Astrocyte (in vitro differentiated cells and primary cell): ENCODE measurements at regions not wholly inside any gene's neighbourhood (a gene's known extent, or its start where the extent isn't known, plus 50 kb on each side); places are given as distances from the start of the nearest gene placed in this dataset.
A peak's percentile ranks its signal among the peaks of the same experiment; 100 is the strongest.

ENCODE experiments used
- DNase-seq: peaks from one replicate; pipeline ENCODE4 v3.0.0-alpha.2; 2010; ENCODE audit warnings: low read depth
- FAIRE-seq: peaks from 2 replicates; lab custom pipeline; 2011; peaks lifted over from hg19 to GRCh38; lab: Jason Lieb, UNC
- H2AFZ ChIP-seq: 2 replicates; pipeline ENCODE4 v1.6.0; 2012; ENCODE audit warnings: low read depth, low read length, inconsistent platforms
- H3K27ac ChIP-seq: 2 replicates; pipeline ENCODE4 v1.5.1; 2011; ENCODE audit warnings: low read depth, low read length, inconsistent platforms
- H3K27me3 ChIP-seq: 2 replicates; pipeline ENCODE4 v1.6.0; 2011; ENCODE audit warnings: low read length, inconsistent platforms; ENCODE audit not compliant: insufficient read depth
- H3K36me3 ChIP-seq: 2 replicates; pipeline ENCODE4 v1.5.1; 2011; ENCODE audit warnings: low read length, inconsistent platforms; ENCODE audit not compliant: insufficient read depth
- H3K4me1 ChIP-seq: 2 replicates; pipeline ENCODE4 v1.5.1; 2011; ENCODE audit warnings: low read length, inconsistent platforms; ENCODE audit not compliant: insufficient read depth
- H3K4me2 ChIP-seq: 2 replicates; pipeline ENCODE4 v1.6.0; 2012; ENCODE audit warnings: low read length, inconsistent platforms
- H3K4me3 ChIP-seq: 2 replicates; pipeline ENCODE4 v1.5.1; 2011; ENCODE audit warnings: low read depth, mild to moderate bottlenecking, low read length, inconsistent platforms; ENCODE audit not compliant: insufficient read depth
- H3K79me2 ChIP-seq: 2 replicates; pipeline ENCODE4 v1.6.0; 2012; ENCODE audit warnings: mild to moderate bottlenecking, low read length, inconsistent platforms; ENCODE audit not compliant: insufficient read depth
- H3K9ac ChIP-seq: 2 replicates; pipeline ENCODE4 v1.6.0; 2012; ENCODE audit warnings: mild to moderate bottlenecking, low read length, inconsistent platforms
- H3K9me3 ChIP-seq: 2 replicates; pipeline ENCODE4 v1.5.1; 2012; ENCODE audit warnings: low read depth, mild to moderate bottlenecking, low read length, inconsistent platforms; ENCODE audit not compliant: insufficient read depth
- H4K20me1 ChIP-seq: 2 replicates; pipeline ENCODE4 v1.6.0; 2012; ENCODE audit warnings: low read length, inconsistent platforms; ENCODE audit not compliant: insufficient read depth
- H3K27ac Mint-ChIP-seq: one replicate; pipeline ENCODE4 v1.8.0; 2021; ENCODE audit warnings: mild to moderate bottlenecking, mixed read lengths; ENCODE audit not compliant: unreplicated experiment
- H3K27me3 Mint-ChIP-seq: one replicate; pipeline ENCODE4 v1.8.0; 2021; ENCODE audit warnings: low read depth, mixed read lengths; ENCODE audit not compliant: unreplicated experiment
- H3K36me3 Mint-ChIP-seq: one replicate; pipeline ENCODE4 v1.8.0; 2021; ENCODE audit warnings: low read depth, mixed read lengths; ENCODE audit not compliant: unreplicated experiment
- H3K4me1 Mint-ChIP-seq: one replicate; pipeline ENCODE4 v1.8.0; 2021; ENCODE audit warnings: low read depth, mixed read lengths; ENCODE audit not compliant: unreplicated experiment
- H3K4me3 Mint-ChIP-seq: one replicate; pipeline ENCODE4 v1.8.0; 2021; ENCODE audit warnings: mild to moderate bottlenecking, moderate library complexity, mixed read lengths; ENCODE audit not compliant: unreplicated experiment
- H3K9me3 Mint-ChIP-seq: one replicate; pipeline ENCODE4 v1.8.0; 2021; ENCODE audit warnings: mild to moderate bottlenecking, mixed read lengths; ENCODE audit not compliant: unreplicated experiment
- CTCF ChIP-seq: IDR thresholded peaks from 2 replicates; pipeline ENCODE4 v1.5.1; 2011; ENCODE audit warnings: low read depth, mild to moderate bottlenecking, inconsistent platforms, low read length, moderate library complexity; ENCODE audit not compliant: insufficient read depth
- EZH2 ChIP-seq: IDR thresholded peaks from 2 replicates; pipeline ENCODE4 v1.6.1; 2012; ENCODE audit warnings: mild to moderate bottlenecking, low read length, inconsistent platforms; ENCODE audit not compliant: insufficient read depth

GRCh38 chr4:150007512-150007911 lies 70.7 kb upstream of the DCLK2 start:
- H3K36me3 ChIP-seq: no peaks in the 10 kb centered on the region
- peak; percentile 90 for DNase-seq
- no peaks in the 10 kb centered on the region for H3K9me3 ChIP-seq
- H3K9me3 Mint-ChIP-seq: no peaks in the 10 kb centered on the region
- peaks cover 42% of the 10 kb centered on the region for H3K4me1 Mint-ChIP-seq
- H3K27ac Mint-ChIP-seq: no peak overlapping the region
- H3K79me2 ChIP-seq: no peaks in the 10 kb centered on the region
- peaks cover 37% of the 10 kb centered on the region for H3K4me1 ChIP-seq
- H4K20me1 ChIP-seq: no peaks in the 10 kb centered on the region
- H3K4me3 Mint-ChIP-seq: peak overlapping the region; percentile 4
- no peaks in the 10 kb centered on the region for H3K27me3 ChIP-seq
- no peaks in the 10 kb centered on the region for H3K36me3 Mint-ChIP-seq
- no peaks in the 10 kb centered on the region for H3K27me3 Mint-ChIP-seq
- H3K27ac ChIP-seq: peak overlapping the region; percentile 59
- no peak overlapping the region for H3K4me3 ChIP-seq
- no peak overlapping the region for H3K9ac ChIP-seq
- H2AFZ ChIP-seq: no peak overlapping the region
- peak; percentile 93 for FAIRE-seq
- TF ChIP-seq EZH2 (no peak), CTCF (no peak)
- H3K4me2 ChIP-seq: peak overlapping the region; percentile 30

GRCh38 chr4:150008546-150008945 lies 69.7 kb upstream of the DCLK2 start:
- Histone ChIP-seq H3K9me3 (no peaks in the 10 kb centered on the region), H2AFZ (no peak overlapping the region), H3K4me1 (peaks cover 33% of the 10 kb centered on the region), H3K27ac (no peak overlapping the region), H4K20me1 (no peaks in the 10 kb centered on the region), H3K4me2 (no peak overlapping the region), H3K79me2 (no peaks in the 10 kb centered on the region), H3K9ac (no peak overlapping the region), H3K4me3 (no peak overlapping the region), H3K36me3 (no peaks in the 10 kb centered on the region), H3K27me3 (no peaks in the 10 kb centered on the region)
- no peaks in the 10 kb centered on the region for H3K27me3 Mint-ChIP-seq
- FAIRE-seq (no peak), DNase-seq (no peak)
- no peak overlapping the region for H3K4me3 Mint-ChIP-seq
- H3K36me3 Mint-ChIP-seq: no peaks in the 10 kb centered on the region
- H3K4me1 Mint-ChIP-seq: peaks cover 33% of the 10 kb centered on the region
- H3K9me3 Mint-ChIP-seq: no peaks in the 10 kb centered on the region
- TF ChIP-seq EZH2 (no peak), CTCF (no peak)
- H3K27ac Mint-ChIP-seq: no peak overlapping the region

GRCh38 chr4:150009533-150009932 lies 68.7 kb upstream of the DCLK2 start:
- Histone ChIP-seq H3K4me3 (no peak overlapping the region), H2AFZ (no peak overlapping the region), H3K36me3 (no peaks in the 10 kb centered on the region), H3K4me1 (peaks cover 24% of the 10 kb centered on the region), H3K79me2 (no peaks in the 10 kb centered on the region), H3K27ac (no peak overlapping the region), H3K9me3 (no peaks in the 10 kb centered on the region), H3K4me2 (no peak overlapping the region), H3K27me3 (no peaks in the 10 kb centered on the region), H3K9ac (no peak overlapping the region), H4K20me1 (no peaks in the 10 kb centered on the region)
- Mint-ChIP-seq H3K27ac (no peak overlapping the region), H3K27me3 (no peaks in the 10 kb centered on the region), H3K4me3 (no peak overlapping the region), H3K9me3 (no peaks in the 10 kb centered on the region), H3K36me3 (no peaks in the 10 kb centered on the region), H3K4me1 (peaks cover 24% of the 10 kb centered on the region)
- FAIRE-seq (peak; percentile 58), DNase-seq (peak; percentile 51)
- no peak for TF ChIP-seq CTCF
- TF ChIP-seq EZH2: no peak
